KBM-7 (cell line): ENCODE measurements at regions not wholly inside any gene's neighbourhood (a gene's known extent, or its start where the extent isn't known, plus 50 kb on each side); places are given as distances from the start of the nearest gene placed in this dataset.
A peak's percentile ranks its signal among the peaks of the same experiment; 100 is the strongest.

Source experiments
- DNase-seq: peaks from one replicate; pipeline ENCODE4 v3.0.0-alpha.2; 2015
- in situ Hi-C: fragments of 300-500 bp; cut with MboI; formaldehyde crosslinking; loops from 2 replicates; pipeline ENCODE4 v1.14.3; 2020; ENCODE audit warnings: low sequenced_read_pairs, low pct_unique_long_range_greater_than_20kb, mixed read lengths

DNA sequence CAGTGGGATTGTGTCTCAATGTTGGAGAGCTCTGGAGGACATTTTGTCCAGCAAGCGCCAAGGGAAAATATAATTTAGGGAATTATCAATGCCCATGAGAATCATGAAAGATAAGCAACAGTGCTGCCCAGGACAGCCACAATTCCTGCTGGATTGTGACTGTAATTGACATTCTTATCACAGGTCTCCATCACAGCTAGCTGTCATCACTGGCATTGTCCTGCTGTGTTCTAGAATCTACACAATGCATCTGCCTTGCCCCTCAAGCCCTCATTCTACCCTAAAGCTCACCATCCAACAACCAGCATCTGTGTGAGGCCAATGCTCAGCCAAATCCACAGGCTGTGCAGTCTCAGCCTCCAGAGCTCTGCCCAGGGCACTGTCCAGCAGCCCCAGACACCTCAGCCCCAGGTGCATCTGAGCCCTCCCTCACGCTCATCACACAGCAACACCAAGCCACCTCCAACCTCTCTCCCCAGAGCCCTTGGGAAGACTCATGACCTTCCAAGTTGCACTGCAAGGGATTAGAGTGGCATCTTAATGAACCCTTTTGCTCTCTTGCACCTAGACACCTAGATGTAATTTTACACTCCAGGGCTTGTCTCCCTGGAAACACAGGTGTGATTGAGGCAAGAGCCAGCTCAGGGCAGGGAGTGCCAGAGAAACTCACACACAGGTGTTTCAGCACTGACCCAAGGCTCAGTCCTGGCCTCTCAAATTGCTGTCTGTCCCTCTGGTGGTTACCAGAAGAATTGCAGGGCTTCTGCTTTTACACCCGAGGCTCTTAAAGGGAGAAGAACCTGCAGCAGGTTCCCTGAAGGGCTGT is 85.2 kb upstream of the PHACTR3 start:
- DNase-seq = peak; percentile 73
- in situ Hi-C loops = no loop called here

DNA sequence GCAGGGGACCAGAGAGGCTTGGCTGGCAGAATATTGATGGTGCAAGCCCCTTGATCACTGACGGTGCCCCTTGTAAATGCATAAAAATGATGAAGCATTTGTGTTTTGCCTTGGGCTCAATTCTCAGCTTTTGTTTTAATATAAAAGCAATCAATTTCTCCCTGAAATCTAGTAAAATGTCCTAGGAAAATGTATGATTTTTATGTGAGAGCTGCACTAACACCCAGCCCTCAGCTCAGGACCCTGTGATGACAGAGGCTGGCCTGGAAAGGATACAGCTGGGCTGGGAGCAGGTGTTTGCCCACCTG is 84.7 kb upstream of the PHACTR3 start:
- no peak for DNase-seq
- in situ Hi-C loops = no loop called here

DNA sequence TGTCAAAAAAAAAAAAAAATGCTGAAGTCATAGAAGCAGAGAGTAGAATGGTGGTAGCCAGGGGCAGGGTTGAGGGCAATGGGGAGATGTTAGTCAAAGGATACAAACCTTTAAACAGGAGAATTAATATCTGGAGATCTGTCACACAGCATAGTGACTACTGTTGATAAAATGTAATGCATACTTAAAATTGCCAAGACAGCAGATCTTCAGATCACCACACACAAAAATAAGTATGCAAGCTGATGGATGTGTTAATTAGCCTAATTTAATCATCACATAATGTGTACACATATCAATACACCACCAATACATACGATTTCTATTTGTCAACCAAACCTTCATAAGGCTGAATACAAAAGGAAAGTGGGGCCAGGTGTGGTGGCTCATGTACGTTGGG is 83.5 kb upstream of the PHACTR3 start:
- no peak for DNase-seq
- in situ Hi-C loops = no loop called here

DNA sequence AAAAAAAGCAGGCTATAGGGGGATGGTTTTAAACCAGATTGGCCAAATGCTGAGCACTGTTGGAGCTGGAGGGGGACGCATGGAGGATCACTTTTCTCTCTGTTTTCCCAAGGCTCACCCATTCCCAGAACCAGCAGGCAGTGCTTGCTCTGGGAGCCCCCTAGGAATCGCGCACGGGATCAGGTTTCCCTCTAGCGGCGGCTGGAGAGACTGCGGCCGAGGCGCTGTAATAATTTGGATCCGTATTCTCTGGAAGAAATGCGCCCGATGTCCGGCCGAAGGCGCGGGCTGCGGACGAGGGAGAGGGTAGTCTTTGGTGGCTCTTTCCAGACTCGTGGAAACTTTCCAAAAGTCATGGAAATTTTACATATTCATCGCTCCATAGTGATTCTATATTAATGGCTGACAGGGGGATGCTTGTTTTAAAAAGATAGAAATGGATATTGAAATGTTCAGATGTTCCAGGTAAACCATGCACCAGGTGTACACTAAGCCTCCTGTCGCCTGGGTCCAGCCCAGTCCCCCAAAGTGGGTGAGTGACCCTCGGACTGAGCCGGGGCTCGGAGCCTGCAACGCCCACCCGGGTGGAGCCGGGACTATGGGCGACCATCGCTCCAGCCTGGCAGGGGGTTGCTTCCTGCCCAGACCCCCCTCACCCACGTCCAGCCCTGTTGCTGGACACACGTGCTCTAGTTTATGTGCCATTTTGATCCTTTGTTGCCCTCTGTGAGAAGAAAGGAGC is 78.7 kb upstream of the PHACTR3 start:
- DNase-seq = peak; percentile 48
- in situ Hi-C loops = no loop called here

DNA sequence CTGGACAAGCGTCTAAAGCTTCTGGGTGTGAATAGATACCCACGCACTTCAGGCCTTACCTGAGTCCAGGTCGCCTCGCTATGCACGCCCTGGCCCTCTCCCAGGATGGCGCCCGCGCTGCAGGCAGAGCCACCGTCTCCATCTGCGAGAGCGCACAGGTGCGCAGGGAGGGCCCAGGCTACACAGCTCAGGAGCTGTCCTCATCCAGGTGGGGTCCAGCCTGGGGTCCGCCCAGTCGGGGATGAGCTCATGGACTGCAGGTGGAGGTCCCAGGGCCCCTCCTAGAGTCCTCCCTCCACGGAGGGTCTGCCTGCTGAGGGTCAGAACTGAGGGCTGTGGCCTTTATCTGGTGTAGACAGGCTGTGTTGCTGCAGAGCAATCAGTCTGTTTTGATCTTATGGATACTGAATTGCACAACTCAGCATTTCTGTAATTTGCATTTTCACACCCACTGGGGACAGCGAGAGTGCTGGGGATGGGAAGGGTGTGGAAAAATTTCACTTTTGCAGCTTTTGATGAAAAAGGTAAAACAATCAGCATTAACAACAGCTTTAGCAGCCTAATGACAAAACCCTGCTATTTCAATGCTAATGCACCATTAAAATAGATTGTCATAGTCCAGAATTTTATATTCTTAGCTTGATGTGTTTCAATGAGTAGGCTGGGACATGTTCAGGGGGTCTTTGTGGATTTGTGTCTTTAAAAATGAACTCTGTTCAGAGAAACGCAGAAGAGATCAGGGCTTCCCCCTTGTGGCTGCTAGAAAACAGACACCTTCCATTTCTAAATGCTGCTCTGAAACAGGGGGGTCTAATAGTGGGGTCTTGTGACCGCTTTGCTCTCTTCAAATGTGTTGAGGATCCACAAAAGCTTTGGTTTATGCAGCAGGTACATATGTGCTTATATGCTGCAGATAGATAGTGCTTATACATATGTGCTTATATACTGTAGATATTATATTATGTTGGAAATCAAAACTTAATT is 77.8 kb upstream of the PHACTR3 start:
- peak; percentile 4 for DNase-seq

DNA sequence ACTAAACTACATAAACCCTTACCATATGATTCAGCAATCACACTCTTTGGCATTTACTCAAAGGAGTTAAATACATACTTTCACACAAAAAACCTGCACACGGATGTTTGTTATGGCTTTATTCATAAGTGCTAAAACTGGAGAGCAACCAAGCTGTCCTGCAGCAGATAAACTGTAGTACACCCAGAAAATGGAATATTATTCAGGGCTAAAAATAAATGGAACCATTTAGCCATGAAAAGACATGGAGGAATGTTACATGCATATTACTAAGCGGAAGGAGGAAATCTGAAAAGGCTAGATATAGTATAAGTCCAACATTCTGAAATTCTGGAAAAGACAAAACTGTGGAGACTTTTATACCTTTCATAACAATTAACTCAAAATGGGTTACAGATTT is 73.6 kb upstream of the PHACTR3 start:
- in situ Hi-C loops = no loop called here
- no peak for DNase-seq

More for the DNA sequence above, 77.8 kb upstream of the PHACTR3 start:
- in situ Hi-C loops = no loop called here

DNA sequence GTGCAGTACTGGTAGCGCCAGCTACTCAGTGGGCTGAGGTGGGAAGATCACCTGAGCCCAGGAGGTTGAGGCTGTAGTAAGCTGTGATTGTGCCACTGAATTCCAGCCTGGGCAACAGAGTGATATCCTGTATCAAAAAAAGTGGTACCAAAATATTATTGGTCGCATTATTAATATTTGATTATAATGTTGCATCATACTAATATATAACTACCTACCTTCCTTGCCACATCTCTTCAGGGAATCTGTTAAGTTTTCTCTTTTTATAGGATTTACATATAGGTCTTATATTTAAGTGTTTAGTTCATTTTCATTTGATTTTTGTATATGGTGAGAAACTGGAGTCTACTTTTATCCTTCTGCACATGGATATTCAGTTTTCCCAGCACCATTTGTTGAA is 66.3 kb upstream of the PHACTR3 start:
- no peak for DNase-seq
- in situ Hi-C loops = no loop called here

DNA sequence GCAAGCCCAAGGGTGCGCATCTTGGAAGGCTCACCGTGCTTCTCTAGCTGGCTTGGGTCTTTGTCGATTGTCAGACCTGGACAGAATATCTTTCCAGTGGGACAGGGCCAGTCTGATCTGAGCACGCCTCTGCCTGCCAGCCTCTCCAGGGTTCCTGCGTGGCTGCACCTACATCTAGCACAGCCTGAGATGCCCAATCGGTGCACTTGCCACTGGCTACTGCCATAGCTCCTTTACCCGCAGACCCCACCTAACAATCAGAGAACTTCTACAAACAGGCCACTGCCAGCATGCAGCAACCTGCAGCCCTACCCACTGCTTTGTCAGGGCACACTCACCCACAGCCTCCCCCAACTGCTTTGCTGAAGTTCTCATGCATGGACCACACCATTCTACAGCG is 56.7 kb upstream of the PHACTR3 start:
- in situ Hi-C loops = no loop called here
- no peak for DNase-seq
